GM18861 (cell line): ENCODE measurements at regions not wholly inside any gene's neighbourhood (a gene's known extent, or its start where the extent isn't known, plus 50 kb on each side); places are given as distances from the start of the nearest gene placed in this dataset.

ENCODE experiments used
- ATAC-seq: cut with Tn5 transposase; IDR thresholded peaks from one replicate; pipeline ENCODE4 v1.9.1; 2021; ENCODE audit not compliant: unreplicated experiment

- no peak for ATAC-seq
These were observed 150.9 kb downstream of the MRM1 start for GRCh38 chr17:36752096-36752888.

DNA sequence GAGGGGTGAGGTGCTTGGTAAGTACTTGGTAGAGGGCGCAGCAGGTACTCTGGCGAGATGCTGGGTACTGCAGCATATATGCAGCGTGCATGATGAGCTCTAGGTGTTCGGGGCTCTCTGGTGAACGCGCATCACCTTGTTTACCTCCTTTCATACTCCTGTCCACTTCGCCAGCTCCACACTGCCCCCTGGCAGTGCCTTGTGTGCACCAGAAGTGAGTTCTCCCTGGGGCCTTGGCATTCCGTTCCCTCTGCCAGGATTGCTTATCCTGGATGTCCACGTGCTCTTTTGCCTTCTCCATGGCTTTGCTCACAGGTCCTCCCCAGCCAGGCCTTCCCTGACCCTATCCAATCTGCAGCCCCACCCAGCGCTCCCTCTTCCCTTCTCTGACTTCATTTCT, 154.2 kb downstream of the MRM1 start:
- ATAC-seq, result no peak

DNA sequence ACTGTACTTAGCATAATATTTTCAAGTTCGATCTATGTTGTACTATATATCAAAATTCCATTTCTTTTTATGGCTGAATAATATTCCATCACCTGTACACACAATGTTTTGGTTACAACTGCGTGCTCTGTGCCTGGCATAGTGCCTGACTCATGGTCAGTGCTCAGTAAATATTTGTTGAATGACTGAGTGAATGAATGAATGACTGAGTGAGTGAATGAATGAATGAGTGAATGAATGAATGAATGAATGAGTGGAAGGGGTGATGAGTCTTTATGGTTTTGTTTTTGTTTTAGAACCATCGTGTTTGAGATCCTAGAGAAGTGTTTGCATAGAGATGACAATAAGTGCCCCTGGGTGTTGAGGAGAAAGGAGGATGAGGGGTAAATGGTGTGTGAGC, 155.3 kb downstream of the MRM1 start:
- no peak for ATAC-seq

GRCh38 chr17:36760425-36760824, 159.0 kb downstream of the MRM1 start:
- ATAC-seq, result no peak

DNA sequence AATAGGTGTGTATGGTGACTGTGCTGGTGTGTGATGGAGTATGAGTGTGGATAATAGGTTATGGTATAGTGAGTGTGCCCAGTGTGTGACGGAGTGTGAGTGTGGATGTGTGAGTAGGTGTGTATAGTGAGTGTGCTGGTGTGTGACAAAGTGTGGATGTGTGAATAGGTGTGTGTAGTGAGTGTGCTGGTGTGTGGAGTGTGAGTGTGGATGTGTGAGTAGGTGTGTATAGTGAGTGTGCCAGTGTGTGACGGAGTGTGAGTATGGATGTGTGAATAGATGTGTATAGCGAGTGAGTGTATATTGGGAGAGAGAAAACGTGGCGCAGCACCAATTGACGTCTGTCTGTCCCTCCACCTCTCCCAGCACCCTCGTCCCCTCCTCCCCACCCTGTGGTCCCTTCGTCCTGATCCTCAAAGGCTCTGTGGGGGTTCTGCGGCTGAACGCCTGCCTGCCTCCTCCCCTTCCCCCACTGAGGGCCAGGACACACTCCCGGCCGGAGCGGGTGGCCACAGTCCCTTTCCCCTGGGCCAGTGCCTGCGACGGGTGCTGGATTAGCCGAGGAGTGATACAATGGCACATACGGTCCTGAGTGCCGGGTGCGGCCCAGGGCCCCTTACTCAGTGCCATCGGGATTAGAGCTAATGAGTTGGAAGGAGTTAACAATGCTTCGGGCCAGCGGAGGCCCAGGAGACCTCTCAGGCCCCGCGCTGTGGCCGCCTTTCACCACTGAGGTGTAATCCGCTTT, 160.0 kb downstream of the MRM1 start:
- ATAC-seq, result no peak

GRCh38 chr17:36765436-36766043, 164.2 kb downstream of the MRM1 start:
- ATAC-seq, result no peak

DNA sequence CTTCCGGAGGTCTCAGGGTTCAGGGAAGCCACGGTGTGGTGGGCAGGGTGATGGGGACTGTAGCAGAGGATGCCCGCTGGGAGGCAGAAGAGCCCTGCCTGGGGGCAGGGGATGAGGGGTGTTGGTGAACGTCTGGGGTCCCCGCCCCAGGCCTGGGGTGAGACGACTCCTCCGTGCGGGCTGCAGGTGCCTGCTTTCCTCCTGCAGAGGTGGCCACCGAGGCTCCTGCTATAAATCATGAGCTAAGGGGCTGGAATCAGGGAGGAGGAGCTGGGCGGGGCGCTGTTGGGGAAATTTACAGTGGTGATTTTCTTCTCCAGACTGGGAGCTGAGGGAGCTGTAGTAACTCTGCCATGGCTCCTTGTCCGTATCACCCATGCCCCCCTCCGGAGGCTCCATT, 167.0 kb downstream of the MRM1 start:
- ATAC-seq, result no peak

DNA sequence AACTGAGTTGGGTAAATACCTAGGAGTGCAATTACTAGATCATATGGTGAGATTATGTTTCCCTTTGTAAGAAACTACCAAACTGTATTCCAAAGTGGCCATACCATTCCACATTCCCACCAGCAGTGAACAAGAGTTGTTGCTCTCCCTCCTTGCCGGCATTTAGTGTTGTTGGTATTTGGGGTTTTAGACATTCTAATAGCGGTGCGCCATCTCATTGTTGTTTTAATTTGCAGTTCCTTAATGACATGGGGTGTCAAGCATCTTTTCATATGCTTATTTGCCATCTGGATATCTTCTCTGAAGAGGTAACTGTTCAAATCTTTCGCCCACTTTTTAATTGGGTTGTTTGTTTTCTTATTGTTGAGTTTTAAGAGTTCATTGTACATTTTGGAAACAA, 164.2 kb upstream of the LHX1 start:
- ATAC-seq, result no peak

- no peak for ATAC-seq
These were observed 160.2 kb upstream of the LHX1 start for GRCh38 chr17:36777118-36777517.

GRCh38 chr17:36778448-36778847, 158.8 kb upstream of the LHX1 start:
- ATAC-seq, result no peak

GRCh38 chr17:36779550-36779949, 157.7 kb upstream of the LHX1 start:
- no peak for ATAC-seq

DNA sequence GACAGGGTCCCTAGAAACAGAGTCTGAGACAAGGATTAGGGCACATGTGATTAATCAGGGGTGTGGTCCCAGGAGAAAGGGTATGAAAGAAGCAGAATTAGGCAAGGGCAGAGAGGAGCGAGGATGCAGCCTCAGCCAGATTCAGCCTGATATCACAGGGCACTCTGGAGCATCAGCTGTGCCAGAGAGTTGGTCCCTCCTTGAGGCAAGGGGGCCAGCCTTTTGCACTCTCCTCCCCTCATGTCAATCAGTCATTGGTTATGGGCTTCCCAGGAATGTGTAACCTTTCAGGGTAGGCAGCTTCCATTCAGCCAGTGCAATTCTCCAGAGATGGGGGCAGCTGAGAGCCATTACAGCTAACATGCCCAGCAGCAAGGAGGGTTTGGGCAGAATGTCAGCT, 152.6 kb upstream of the LHX1 start:
- no peak for ATAC-seq

- ATAC-seq, result no peak
These were observed 150.4 kb upstream of the LHX1 start for GRCh38 chr17:36786867-36787266.

- ATAC-seq, result no peak
These were observed 145.9 kb upstream of the LHX1 start for GRCh38 chr17:36791150-36791941.

DNA sequence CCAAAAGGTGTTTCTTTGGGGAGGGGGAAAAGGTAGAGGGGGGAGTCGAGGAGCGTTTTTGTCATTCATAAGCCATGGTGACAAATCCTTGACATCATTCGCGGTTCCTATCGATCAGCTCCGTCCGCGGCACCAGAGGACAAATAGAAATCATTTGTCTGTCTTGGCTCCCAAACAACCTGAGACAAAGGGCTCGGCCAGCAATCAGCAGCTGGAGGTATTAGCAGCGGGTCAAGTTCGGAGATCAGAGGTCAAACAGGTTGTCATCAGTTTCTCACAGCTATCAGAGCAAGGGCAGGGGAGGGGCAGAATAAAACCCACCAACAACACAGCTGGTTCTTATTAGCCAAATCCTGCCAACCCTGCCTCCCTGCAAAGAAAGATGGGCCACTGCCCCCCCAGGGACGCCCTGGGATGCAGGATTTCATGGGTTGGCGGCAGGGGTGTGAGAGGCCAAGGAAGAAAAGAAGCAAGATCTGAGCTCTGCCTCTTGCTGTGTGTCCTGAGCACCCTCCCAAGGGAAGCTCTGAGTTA, 145.3 kb upstream of the LHX1 start:
- ATAC-seq, result no peak

DNA sequence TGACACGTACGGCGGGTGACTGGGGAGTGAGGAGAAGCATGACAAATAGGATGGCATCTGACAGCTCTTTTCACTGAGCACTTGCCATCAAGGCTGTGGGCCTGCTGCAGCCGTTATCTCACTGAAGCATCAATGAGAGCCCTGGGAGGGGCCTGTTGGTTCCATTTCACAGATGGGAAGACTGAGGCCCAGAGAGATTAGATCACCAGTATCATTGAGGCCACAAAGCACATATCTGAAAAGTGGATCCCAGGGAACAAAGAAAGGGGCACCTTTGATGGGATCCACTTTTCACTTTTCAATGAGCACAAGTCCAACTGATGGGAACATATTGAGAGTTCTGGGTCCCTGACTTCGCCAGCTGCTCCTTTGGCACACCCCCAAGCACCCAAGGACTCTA, 144.4 kb upstream of the LHX1 start:
- ATAC-seq, result no peak

GRCh38 chr17:36793976-36794375, 143.3 kb upstream of the LHX1 start:
- ATAC-seq, result no peak

DNA sequence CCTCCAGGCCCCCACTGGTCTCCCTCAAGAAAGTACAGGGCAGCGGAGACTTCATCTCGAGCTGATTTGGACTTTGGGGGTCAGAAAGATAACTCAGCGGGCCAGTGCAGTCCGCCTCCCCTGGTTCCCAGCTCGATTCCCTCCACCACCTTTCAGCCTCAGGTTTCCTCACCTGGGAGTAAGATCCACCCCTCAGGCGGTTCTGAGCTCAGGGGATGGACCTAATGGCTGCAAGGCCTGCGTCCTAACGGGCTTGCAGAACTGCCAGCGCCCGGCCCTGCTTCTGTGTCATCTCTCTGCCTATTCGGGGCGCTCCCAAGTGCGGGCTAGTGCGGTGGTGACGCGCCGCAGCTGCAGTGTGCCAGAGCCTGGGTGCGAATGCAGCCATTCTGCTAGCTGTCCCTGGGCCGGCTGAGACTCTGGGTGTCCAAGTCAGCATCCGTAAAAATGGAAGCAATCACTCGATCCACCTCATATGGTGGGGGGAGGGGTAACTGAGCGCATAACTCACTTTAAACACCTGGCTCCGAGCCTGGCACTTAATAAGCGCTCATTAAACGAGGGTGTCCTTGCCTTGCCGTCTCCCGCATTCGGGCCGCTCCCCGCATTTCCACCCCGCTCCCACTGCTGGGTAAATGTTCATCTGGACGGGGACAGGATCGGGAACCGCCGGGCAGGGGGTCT, 129.6 kb upstream of the LHX1 start:
- no peak for ATAC-seq

- no peak for ATAC-seq
These were observed 129.1 kb upstream of the LHX1 start for GRCh38 chr17:36808180-36808661.

DNA sequence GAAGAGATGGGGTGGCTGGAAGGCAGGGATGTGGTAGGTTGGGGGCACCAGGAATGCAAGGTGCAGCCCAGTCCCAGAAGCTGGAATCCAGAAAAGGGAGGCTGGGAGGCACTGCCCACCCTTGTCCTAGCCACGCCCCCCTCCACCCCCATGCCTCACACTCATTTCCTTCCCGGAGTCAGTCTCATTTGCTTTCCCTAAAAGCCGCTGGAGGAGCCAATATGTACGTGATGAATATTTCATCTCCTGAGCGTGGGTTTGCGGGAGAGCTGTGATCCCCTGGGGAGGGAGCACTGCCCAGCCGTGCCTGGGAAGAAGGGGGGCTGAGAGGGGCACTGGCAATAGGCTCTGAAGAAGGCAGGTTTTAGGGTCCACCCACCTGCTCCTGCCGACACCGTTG, 124.5 kb upstream of the LHX1 start:
- ATAC-seq, result no peak
